Ascending aorta (tissue), 2 donors: ENCODE measurements at regions not wholly inside any gene's neighbourhood (a gene's known extent, or its start where the extent isn't known, plus 50 kb on each side); places are given as distances from the start of the nearest gene placed in this dataset.

Experiments
- DNase-seq, 2 donors: peaks; one replicate each; pipeline ENCODE4 v3.0.0-alpha.2; 2019; ENCODE audit warnings: low spot score in 2 of 2
- H3K27ac ChIP-seq, 2 donors: fragments of 200-600 bp; sonication (generic); one replicate each; pipeline ENCODE4 v1.5.1; 2016 to 2017; ENCODE audit warnings: mild to moderate bottlenecking in 1 of 2
- H3K27me3 ChIP-seq: fragments of 200-600 bp; sonication (generic); one replicate; pipeline ENCODE4 v1.5.1; 2017
- H3K36me3 ChIP-seq, 2 donors: fragments of 200-600 bp; sonication (generic); one replicate each; pipeline ENCODE4 v1.5.1; 2016
- H3K4me1 ChIP-seq, 2 donors: fragments of 200-600 bp; sonication (generic); one replicate each; pipeline ENCODE4 v1.5.1; 2016 to 2017; ENCODE audit warnings: mild to moderate bottlenecking in 1 of 2
- H3K4me3 ChIP-seq, 2 donors: fragments of 200-600 bp; sonication (generic); one replicate each; pipeline ENCODE4 v1.5.1; 2016 to 2017; ENCODE audit warnings: mild to moderate bottlenecking in 1 of 2
- H3K9me3 ChIP-seq, 2 donors: fragments of 200-600 bp; sonication (generic); one replicate each; pipeline ENCODE4 v1.5.1; 2016
- CTCF ChIP-seq, 3 experiments: fragments of 200-600 bp in 2 of 3; fragments of 450-650 bp in 1 of 3; sonication (generic) in 2 of 3; IDR thresholded peaks; one replicate each; pipeline ENCODE4 v1.5.1; 2016 to 2019; ENCODE audit warnings: antibody characterized with exemption in 3 of 3, mild to moderate bottlenecking in 1 of 3, moderate library complexity in 1 of 3
- intact Hi-C: fragments of 100-400 bp; cut with DNase I; formaldehyde crosslinking; loops from one replicate; pipeline ENCODE4 v1.15.1; 2023

DNA sequence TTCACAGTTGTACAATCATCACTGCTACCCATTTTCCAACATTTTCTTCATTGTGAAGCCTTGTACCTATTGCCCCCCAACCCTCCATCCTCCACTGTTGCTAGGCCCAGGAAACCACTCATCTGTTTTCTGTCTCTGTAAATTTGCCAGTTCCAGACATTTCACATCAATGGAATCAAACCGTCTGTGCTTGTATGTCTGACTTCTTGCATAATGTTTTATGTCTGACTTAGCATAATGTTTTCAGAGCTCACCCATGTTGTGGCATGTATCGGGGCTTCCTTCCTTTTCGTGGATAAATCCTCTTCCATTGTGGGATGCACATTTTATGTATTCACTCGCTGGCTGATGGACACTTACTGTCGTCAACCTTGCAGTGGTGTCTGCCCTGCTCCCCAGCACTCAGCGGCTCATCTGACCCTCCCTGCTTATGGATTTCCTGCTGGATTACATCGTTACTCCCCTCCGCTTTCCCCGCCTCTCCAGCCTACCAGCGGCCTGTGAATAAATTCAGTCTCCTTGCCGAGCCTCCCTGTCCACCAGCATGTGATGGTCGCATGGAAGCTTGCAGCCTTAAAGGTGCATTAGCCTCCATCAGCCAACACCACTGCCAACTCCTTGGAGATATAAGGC, 727.6 kb upstream of the TMEM132C start:
- no peak for TF ChIP-seq CTCF (IDR thresholded peaks at IDR 0.05)

DNA sequence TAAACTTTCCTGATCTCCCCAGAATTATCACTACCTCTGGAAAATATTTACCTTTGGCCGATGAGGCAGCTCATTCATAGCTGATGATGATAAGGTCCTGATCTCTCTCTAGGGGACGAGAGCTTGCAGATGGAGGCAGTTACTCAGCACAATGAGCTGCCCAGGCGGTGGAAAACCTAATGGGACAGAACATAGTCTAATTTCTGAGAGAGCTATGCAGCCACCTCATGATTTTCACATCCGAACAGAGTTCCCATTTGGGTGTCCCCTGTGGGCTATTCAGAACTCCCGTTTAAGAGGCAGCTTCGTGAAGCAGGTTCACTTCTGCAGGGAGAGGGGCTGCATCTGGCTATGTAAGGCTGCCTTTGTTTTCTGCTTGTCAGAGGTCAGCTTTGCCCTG, 724.6 kb upstream of the TMEM132C start:
- no peak for TF ChIP-seq CTCF (IDR thresholded peaks at IDR 0.05)
- DNase-seq, result no peak
- no peak overlapping the region for H3K4me3 ChIP-seq
- no peak overlapping the region for H3K27ac ChIP-seq
- H3K27me3 ChIP-seq, result no peaks in the 10 kb centered on the region
- H3K36me3 ChIP-seq, result no peaks in the 10 kb centered on the region
- intact Hi-C loops, result no loop called here
- no peaks in the 10 kb centered on the region for H3K9me3 ChIP-seq
- H3K4me1 ChIP-seq, result no peaks in the 10 kb centered on the region

More for the DNA sequence above, 727.6 kb upstream of the TMEM132C start:
- Histone ChIP-seq H3K36me3 (no peaks in the 10 kb centered on the region), H3K27me3 (no peaks in the 10 kb centered on the region), H3K4me1 (no peaks in the 10 kb centered on the region), H3K9me3 (no peaks in the 10 kb centered on the region), H3K27ac (no peak overlapping the region), H3K4me3 (no peak overlapping the region)
- DNase-seq, result no peak
- intact Hi-C loops, result no loop called here

- Histone ChIP-seq H3K9me3 (no peaks in the 10 kb centered on the region), H3K27me3 (no peaks in the 10 kb centered on the region), H3K36me3 (no peaks in the 10 kb centered on the region), H3K27ac (no peak overlapping the region), H3K4me1 (no peaks in the 10 kb centered on the region), H3K4me3 (no peak overlapping the region)
- TF ChIP-seq CTCF (IDR thresholded peaks at IDR 0.05), result no peak
- DNase-seq, result no peak
- intact Hi-C loops, result no loop called here
Measured at GRCh38 chr12:127542931-127543330, 724.0 kb upstream of the TMEM132C start.

- DNase-seq, result no peak
- no peak for TF ChIP-seq CTCF (IDR thresholded peaks at IDR 0.05)
- no peaks in the 10 kb centered on the region for H3K36me3 ChIP-seq
- intact Hi-C loops, result no loop called here
- no peaks in the 10 kb centered on the region for H3K4me1 ChIP-seq
- no peaks in the 10 kb centered on the region for H3K9me3 ChIP-seq
- H3K27me3 ChIP-seq, result no peaks in the 10 kb centered on the region
- H3K4me3 ChIP-seq, result no peak overlapping the region
- H3K27ac ChIP-seq, result no peak overlapping the region
Measured at GRCh38 chr12:127546721-127547505, 720.1 kb upstream of the TMEM132C start.

DNA sequence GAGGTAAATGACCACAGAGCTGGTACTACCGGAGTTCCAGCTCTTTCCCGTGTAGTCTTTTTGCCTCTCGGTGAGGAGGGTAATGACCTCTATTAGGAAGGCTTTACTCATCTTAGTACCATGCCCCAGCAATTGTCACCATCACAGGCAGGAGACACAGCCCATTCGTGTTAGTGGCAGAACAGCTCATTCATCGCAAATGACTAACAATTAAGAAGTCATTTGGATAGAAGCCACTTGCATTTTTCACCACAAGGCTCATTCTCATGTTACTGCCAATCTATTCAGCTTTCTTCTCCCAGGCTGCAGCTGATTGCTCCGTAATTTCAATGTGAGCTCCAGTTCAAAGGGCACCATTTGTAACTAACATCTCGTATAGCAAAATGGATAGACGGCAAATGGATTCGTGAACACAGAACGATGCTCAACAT, 718.8 kb upstream of the TMEM132C start:
- Histone ChIP-seq H3K9me3 (peaks cover 0 to 4% of the 10 kb centered on the region in 2 donors), H3K27me3 (no peaks in the 10 kb centered on the region), H3K36me3 (no peaks in the 10 kb centered on the region), H3K4me1 (no peaks in the 10 kb centered on the region), H3K27ac (no peak overlapping the region), H3K4me3 (no peak overlapping the region)
- no peak for DNase-seq
- intact Hi-C loops, result no loop called here
- TF ChIP-seq CTCF (IDR thresholded peaks at IDR 0.05), result no peak
